ENCODE measurements at regions not wholly inside any gene's neighbourhood (a gene's known extent, or its start where the extent isn't known, plus 50 kb on each side); places are given as distances from the start of the nearest gene placed in this dataset.

GRCh38 chr10:1957057-1957456, 219.7 kb upstream of the ADARB2 start:
- no peak for DNase-seq (ENCODE audit: low read depth in 2 of 2)

DNA sequence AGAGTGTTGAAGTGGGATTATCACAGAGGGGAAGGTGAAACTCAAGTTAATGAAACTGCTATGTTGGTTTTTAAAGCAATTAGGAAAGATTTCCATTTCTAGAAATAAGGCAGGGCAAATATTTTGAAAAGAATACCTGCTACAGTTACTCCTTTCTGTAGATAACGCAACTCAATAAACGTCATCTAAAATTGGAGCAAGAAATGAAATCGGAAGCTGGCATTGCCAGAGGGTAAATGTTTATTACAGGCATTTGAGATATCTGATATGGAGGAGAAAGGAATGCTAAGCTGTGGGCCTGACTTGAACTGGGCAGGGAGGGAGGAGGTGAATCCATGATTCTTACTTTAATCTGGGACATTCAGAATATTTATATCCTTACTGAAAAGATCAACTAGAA, 217.0 kb upstream of the ADARB2 start:
- DNase-seq (ENCODE audit: low read depth in 2 of 2) = no peak

DNA sequence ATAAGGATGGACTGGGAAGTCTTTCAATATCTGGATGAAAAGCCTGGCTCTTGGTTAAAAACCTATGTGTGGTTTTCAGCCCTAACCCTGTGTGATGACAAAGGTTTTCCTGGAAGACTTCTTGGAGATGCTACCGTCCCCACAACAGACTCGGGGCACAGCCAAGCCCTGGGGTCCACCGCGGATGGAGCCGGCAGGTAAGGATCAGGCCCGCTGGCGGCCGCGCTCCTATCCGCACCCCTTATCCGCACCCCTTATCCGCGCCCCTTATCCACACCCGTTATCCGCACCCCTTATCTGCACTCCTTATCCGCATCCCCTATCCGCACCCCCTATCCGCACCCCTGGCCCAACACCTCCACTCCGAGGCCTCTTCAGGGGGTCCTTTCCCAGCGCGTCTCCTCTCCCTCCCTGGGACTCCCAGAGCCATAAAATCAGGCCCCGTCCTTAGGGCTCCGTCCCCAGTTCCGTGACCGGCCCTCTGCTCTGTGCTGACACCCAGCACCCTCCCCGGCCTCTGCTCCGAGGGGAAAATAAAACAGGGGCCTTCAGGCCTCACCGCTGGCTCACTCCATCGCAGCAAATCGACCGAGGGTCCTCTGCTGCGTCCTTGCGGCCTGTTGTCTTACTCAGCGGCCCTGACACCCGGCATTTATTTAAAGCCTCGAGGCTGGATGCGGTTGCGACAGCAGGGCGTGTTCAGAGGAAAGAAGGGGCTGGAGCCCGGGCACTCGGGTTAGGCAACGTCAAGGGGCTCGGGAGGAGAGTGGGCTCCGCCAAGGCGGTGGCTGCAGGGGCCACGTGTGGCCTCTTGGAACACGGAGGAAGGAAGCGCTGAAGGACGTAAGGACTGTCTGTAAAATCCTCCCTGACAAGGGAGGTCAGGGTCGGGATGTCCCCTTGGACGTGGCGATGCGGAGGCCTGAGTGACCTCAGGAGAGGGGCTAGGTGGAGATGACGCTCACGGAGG, 215.1 kb upstream of the ADARB2 start:
- no peak for DNase-seq (ENCODE audit: low read depth in 2 of 2)

- no peak for DNase-seq (ENCODE audit: low read depth in 2 of 2)
These were observed 213.6 kb upstream of the ADARB2 start for GRCh38 chr10:1950803-1951495.

DNA sequence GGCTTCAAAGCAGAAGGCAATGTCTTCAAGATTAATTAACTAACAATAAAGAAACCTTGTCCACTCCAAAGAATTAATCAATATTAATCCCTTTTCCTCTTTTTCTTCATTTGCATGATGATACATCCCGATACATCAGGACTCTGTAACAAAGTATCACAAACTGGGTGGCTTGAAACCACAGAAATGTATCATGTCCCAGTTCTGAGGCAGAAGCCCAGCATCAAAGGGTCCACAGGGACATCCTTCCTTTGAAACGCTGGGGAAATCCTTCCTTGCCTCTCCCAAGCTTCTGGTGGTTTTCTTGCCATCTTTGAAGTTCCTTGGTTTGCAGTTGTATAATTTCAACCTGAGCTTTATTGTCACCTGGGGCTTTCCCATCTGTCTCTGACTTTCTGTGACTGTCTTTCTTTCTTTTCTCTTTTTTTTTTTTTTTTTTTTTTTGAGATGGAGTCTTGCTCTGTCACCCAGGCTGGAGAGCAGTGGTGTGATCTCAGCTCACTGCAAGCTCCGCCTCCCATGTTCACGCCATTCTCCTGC, 210.2 kb upstream of the ADARB2 start:
- DNase-seq (ENCODE audit: low read depth in 2 of 2) = no peak

GRCh38 chr10:1944487-1944886, 207.2 kb upstream of the ADARB2 start:
- no peak for DNase-seq (ENCODE audit: low read depth in 2 of 2)

DNA sequence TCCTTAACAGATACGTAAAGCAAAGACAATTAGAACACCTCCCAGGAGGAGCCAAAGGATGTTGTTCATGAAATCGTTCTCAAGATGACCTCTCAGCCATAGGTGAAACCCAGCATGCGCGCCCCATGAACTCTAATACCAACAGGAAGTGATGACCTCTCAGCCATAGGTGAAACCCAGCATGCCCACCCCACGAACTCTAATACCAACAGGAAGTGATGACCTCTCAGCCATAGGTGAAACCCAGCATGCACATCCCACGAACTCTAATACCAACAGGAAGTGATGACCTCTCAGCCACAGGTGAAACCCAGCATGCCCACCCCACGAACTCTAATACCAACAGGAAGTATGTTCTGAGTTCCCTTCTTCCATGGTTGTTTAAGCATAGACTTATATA, 205.2 kb upstream of the ADARB2 start:
- no peak for DNase-seq (ENCODE audit: low read depth in 2 of 2)

GRCh38 chr10:1939016-1939415, 201.7 kb upstream of the ADARB2 start:
- peak in 1 of 2 donors; percentile 17 for DNase-seq (ENCODE audit: low read depth in 2 of 2)

DNA sequence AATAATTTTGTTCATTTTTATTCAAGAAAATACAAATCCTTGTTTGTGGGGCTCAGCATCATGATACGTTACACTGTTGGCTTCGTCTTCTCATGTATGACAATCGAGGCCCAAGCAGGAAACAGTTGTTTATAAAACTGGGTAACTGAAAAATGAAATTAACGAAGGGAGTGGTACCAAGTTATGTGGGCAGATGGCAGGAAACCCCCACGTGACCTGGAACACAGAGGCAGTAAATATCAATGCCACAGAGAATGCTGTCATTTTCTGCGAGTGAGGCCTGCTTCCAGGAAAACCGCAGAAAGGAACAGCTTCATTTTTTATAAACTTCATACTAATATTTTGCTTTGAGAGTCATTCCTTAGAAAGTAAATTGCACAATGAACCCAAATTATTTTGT, 201.0 kb upstream of the ADARB2 start:
- peak in 1 of 2 donors; percentile 26 for DNase-seq (ENCODE audit: low read depth in 2 of 2)

GRCh38 chr10:1935912-1936311, 198.6 kb upstream of the ADARB2 start:
- no peak for DNase-seq (ENCODE audit: low read depth in 2 of 2)

DNA sequence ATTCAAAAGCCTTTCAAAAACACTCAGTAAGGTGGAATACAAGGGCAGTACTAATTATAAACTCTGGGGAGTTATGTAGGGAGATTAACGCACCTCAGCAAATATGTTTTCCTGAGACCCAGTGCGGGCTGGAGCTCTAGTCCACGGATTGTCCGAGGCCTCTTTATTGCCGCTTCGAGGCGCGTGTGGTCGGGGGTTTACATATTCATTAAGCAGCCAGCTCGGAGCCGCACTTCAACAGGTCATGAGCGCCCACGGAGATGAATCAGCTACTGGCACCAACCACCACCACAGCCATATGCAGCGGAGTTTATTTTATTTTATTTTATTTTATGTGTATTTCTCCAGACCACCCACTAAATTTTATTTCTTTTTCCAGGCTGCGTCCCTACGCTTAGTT, 195.9 kb upstream of the ADARB2 start:
- DNase-seq (ENCODE audit: low read depth in 2 of 2) = no peak

GRCh38 chr10:1932692-1933094, 195.4 kb upstream of the ADARB2 start:
- no peak for DNase-seq (ENCODE audit: low read depth in 2 of 2)

- no peak for DNase-seq (ENCODE audit: low read depth in 2 of 2)
These were observed 191.3 kb upstream of the ADARB2 start for GRCh38 chr10:1928606-1929005.

GRCh38 chr10:1923998-1924397, 186.7 kb upstream of the ADARB2 start:
- no peak for DNase-seq (ENCODE audit: low read depth in 2 of 2)

DNA sequence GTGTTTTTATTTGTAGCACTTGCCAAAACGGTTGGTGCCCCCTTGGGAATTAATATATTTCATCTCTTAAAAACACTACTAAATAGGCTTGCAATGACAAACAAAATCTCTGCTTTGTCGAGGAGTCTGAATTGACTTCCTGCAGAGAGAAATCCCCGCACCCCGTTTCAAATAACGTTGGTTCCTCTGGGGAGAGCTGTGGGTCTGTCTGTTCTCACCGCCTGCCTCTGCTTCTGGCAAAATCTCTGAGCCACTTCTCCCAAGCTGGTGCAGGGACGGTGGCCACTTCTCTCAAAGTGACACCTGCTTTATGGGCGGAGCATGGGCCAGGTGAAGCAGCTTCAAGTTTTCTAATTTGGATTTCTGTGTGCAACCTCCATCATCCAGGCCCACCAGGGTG, 186.3 kb upstream of the ADARB2 start:
- no peak for DNase-seq (ENCODE audit: low read depth in 2 of 2)

- no peak for DNase-seq (ENCODE audit: low read depth in 2 of 2)
These were observed 183.6 kb upstream of the ADARB2 start for GRCh38 chr10:1920941-1921340.

GRCh38 chr10:1920127-1920526, 182.8 kb upstream of the ADARB2 start:
- DNase-seq (ENCODE audit: low read depth in 2 of 2) = no peak

GRCh38 chr10:1911771-1912170, 174.4 kb upstream of the ADARB2 start:
- no peak for DNase-seq (ENCODE audit: low read depth in 2 of 2)

DNA sequence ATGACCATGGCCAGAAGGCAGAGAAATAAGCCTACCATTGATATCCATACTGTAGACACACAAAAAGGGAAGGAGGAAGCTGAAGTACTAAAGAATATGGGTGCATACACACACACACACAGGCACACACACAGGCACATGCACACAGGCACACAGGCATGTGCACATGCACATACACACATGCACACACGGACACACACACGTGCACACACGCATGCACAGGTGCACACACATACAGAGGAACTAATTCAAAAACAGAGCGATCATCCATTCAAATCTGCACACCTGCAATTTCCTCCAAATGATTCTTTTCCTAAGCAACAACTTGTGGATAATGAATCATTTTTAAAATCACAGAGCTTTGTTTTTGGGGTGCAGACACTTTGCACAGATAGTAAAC, 166.7 kb upstream of the ADARB2 start:
- no peak for DNase-seq (ENCODE audit: low read depth in 2 of 2)

DNA sequence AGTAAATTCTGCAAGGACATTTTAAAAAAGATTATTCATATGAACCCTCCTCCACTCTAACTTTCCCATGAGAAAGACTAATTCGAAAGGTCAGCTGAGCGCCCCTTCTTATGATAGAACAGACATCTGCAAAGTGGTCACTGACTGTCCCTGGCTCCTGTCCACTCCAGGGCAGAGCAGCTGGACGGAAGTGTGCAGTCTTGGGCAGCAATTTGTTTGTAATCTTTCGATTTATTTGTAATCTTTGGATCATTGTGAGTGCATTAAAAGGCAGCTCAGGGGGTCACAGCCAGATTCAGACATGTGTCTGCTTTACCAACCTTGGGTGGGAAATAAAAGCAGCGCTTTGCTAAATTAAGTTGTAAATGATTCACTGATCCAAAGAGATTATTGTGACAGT, 158.8 kb upstream of the ADARB2 start:
- no peak for DNase-seq (ENCODE audit: low read depth in 2 of 2)

- no peak for DNase-seq (ENCODE audit: low read depth in 2 of 2)
These were observed 158.4 kb upstream of the ADARB2 start for GRCh38 chr10:1895691-1896090.

DNA sequence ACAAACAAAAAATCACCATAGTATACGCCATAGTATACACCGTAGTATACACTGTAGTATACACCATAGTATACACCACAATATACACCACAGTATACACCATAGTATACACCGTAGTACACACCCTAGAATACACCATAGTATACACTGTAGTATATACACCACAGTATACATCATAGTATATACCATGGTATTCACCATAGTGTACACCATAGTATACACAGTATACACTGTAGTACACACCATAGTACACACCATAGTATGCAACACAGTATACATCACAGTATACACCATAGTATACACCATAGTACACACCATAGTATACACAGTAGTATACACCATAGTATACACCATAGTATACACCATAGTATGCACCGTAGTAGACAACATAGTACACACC, 157.6 kb upstream of the ADARB2 start:
- no peak for DNase-seq (ENCODE audit: low read depth in 2 of 2)

- no peak for DNase-seq (ENCODE audit: low read depth in 2 of 2)
These were observed 156.6 kb upstream of the ADARB2 start for GRCh38 chr10:1893941-1894340.

Data from stimulated activated CD8-positive, alpha-beta memory T cell treated with anti-CD3 and anti-CD28 coated beads, Interleukin-2, amount 100 ng/mL, for 1 hour (primary cell).